Hepatocyte (in vitro differentiated cells): ENCODE measurements at regions not wholly inside any gene's neighbourhood (a gene's known extent, or its start where the extent isn't known, plus 50 kb on each side); places are given as distances from the start of the nearest gene placed in this dataset.

Experiments used
- CTCF ChIP-seq: fragments of 200-600 bp; sonication (generic); IDR thresholded peaks from 2 replicates; pipeline ENCODE4 v1.5.1; 2016; ENCODE audit warnings: antibody characterized with exemption, mild to moderate bottlenecking; ENCODE audit not compliant: poor library complexity
- EZH2 ChIP-seq: fragments of 200-600 bp; sonication (generic); IDR thresholded peaks from 2 replicates; pipeline ENCODE4 v1.6.1; 2016; ENCODE audit warnings: antibody characterized with exemption, mild to moderate bottlenecking, borderline replicate concordance
- EZH2phosphoT487 ChIP-seq: fragments of 200-600 bp; sonication (generic); IDR thresholded peaks from one replicate; pipeline ENCODE4 v1.6.1; 2018; ENCODE audit warnings: antibody characterized with exemption, mild to moderate bottlenecking, low read depth, moderate library complexity; ENCODE audit not compliant: unreplicated experiment, severe bottlenecking

GRCh38 chr4:174061026-174061425 lies 222.4 kb downstream of the FBXO8 start:
- no peak for TF ChIP-seq CTCF
- TF ChIP-seq EZH2, result no peak
- no peak for TF ChIP-seq EZH2phosphoT487
